Upper lobe of left lung (tissue), 6 donors: ENCODE measurements at regions not wholly inside any gene's neighbourhood (a gene's known extent, or its start where the extent isn't known, plus 50 kb on each side); places are given as distances from the start of the nearest gene placed in this dataset.

Experiments
- ATAC-seq, 2 donors: fragments of 200-7000 bp; cut with Tn5 transposase; one replicate each; pipeline ENCODE4 v1.9.1; 2022; ENCODE audit warnings: mild to moderate bottlenecking in 2 of 2, moderate library complexity in 2 of 2; ENCODE audit not compliant: low FRiP score in 2 of 2
- DNase-seq, 2 donors: peaks; one replicate each; pipeline ENCODE4 v3.0.0-alpha.2; 2019 to 2020
- H3K27ac ChIP-seq, 4 donors: fragments of 200-600 bp; sonication (generic); one replicate each; pipeline ENCODE4 v1.5.1; 2016 to 2019
- H3K27me3 ChIP-seq, 4 donors: fragments of 200-600 bp; sonication (generic); one replicate each; pipeline ENCODE4 v1.5.1; 2017 to 2019
- H3K36me3 ChIP-seq, 4 donors: fragments of 200-600 bp; sonication (generic); one replicate each; pipeline ENCODE4 v1.5.1; 2016 to 2019
- H3K4me1 ChIP-seq, 4 donors: fragments of 200-600 bp; sonication (generic); one replicate each; pipeline ENCODE4 v1.5.1; 2018 to 2019
- H3K4me3 ChIP-seq, 4 donors: fragments of 200-600 bp; sonication (generic); one replicate each; pipeline ENCODE4 v1.5.1; 2017 to 2019; ENCODE audit warnings: mild to moderate bottlenecking in 2 of 4, moderate library complexity in 1 of 4
- H3K9me3 ChIP-seq, 4 donors: fragments of 200-600 bp; sonication (generic); one replicate each; pipeline ENCODE4 v1.5.1; 2018 to 2019
- CTCF ChIP-seq, 6 experiments: fragments of 450-650 bp in 4 of 6; fragments of 200-600 bp in 2 of 6; sonication (generic) in 2 of 6; IDR thresholded peaks; one replicate each; pipeline ENCODE4 v1.5.1; 2016 to 2019; ENCODE audit warnings: antibody characterized with exemption in 6 of 6
- EP300 ChIP-seq, 4 donors: sonication (generic); formaldehyde crosslinking; IDR thresholded peaks; one replicate each; pipeline ENCODE4 v1.5.1; 2017; ENCODE audit warnings: antibody characterized with exemption in 4 of 4, control low read depth in 2 of 4
- POLR2A ChIP-seq, 4 donors: fragments of 450-650 bp; IDR thresholded peaks; one replicate each; pipeline ENCODE4 v1.5.1; 2016 to 2017; ENCODE audit warnings: antibody characterized with exemption in 4 of 4, mild to moderate bottlenecking in 2 of 4
- POLR2AphosphoS5 ChIP-seq, 2 donors: sonication (generic); formaldehyde crosslinking; IDR thresholded peaks; one replicate each; pipeline ENCODE4 v1.5.1; 2017; ENCODE audit warnings: antibody characterized with exemption in 2 of 2
- WGBS, 2 donors: methylation state at CpG; one replicate each; pipeline ENCODE4 v1.1.5; 2017 to 2018; 5-methylcytosine and 5-hydroxymethylcytosine counted together
- donor health status: DM: no; HTN: no; CAD: no; lungs with moderate emphysema.
- donor health status: DM: no; HTN: yes; CAD: no; lungs with severe emphysema.

DNA sequence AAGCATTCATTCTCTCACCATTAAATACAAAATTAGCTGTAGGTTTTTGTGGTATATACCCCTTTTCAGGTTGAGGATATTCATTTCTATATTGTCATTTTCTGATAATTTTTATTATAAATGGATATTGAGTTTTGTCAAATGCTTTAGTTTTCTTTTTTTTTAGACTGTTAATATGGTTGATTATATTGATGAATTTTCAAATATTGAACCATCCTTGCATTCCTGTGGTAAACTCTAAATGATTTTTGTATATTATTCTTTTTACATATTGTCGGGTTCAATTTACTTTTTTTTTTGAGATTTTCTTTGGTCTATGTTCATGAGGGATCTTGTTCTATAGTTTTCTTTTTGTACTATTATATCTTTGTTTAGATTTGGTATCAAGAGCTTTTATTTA, 165.1 kb downstream of the GPAT3 start:
- Histone ChIP-seq H3K27me3 (no peaks in the 10 kb centered on the region), H3K4me1 (no peaks in the 10 kb centered on the region), H3K27ac (no peak overlapping the region), H3K9me3 (peaks cover 0 to 3% (median 0%) of the 10 kb centered on the region in 4 donors), H3K36me3 (no peaks in the 10 kb centered on the region), H3K4me3 (no peak overlapping the region)
- 98 to 100% methylated on average over 1 of the region's 1 CpG for WGBS, 2 donors
- ATAC-seq (no peak), DNase-seq (no peak)
- TF ChIP-seq CTCF (IDR thresholded peaks at IDR 0.05), result no peak
- no peak for TF ChIP-seq POLR2A (IDR thresholded peaks at IDR 0.05)
- TF ChIP-seq EP300 (IDR thresholded peaks at IDR 0.05), result no peak
- TF ChIP-seq POLR2AphosphoS5 (IDR thresholded peaks at IDR 0.05), result no peak

- Histone ChIP-seq H3K27ac (no peak overlapping the region), H3K9me3 (peaks cover 0 to 3% (median 0%) of the 10 kb centered on the region in 4 donors), H3K27me3 (no peaks in the 10 kb centered on the region), H3K4me3 (no peak overlapping the region), H3K36me3 (no peaks in the 10 kb centered on the region), H3K4me1 (no peaks in the 10 kb centered on the region)
- DNase-seq, result no peak
- WGBS, 2 donors, result 90 to 94% methylated on average over 1 of the region's 1 CpG
- no peak for TF ChIP-seq EP300 (IDR thresholded peaks at IDR 0.05)
- no peak for TF ChIP-seq POLR2A (IDR thresholded peaks at IDR 0.05)
- no peak for TF ChIP-seq POLR2AphosphoS5 (IDR thresholded peaks at IDR 0.05)
- no peak for TF ChIP-seq CTCF (IDR thresholded peaks at IDR 0.05)
- ATAC-seq, result no peak
Observed at GRCh38 chr4:83699358-83699757, 163.4 kb downstream of the GPAT3 start.

- TF ChIP-seq POLR2A (IDR thresholded peaks at IDR 0.05), result no peak
- TF ChIP-seq CTCF (IDR thresholded peaks at IDR 0.05), result no peak
- TF ChIP-seq EP300 (IDR thresholded peaks at IDR 0.05), result no peak
- no peak for TF ChIP-seq POLR2AphosphoS5 (IDR thresholded peaks at IDR 0.05)
- WGBS, 2 donors, result 81 to 96% methylated on average over 1 of the region's 1 CpG
Observed at GRCh38 chr4:83692028-83692427, 156.1 kb downstream of the GPAT3 start.

DNA sequence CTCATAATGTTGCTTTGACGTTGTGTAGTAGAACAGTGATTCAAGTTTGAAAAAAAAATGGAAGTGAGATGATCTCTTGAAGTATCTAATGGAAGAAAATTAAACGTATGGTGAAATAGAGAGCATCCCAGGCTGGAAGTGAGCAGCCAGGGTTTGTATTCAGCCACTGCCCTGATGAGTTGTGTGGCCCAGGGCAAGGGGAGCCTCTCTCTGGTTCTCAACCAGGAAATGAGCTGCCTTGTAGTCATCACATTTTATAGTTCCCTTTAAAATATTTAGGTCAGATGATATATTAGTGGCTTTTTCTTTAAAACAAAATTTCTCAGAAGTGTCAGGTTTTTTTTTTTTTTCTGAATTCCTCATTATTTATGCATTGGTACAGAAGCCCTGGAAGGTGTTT, 150.3 kb downstream of the GPAT3 start:
- Histone ChIP-seq H3K36me3 (no peaks in the 10 kb centered on the region), H3K4me1 (no peaks in the 10 kb centered on the region), H3K9me3 (no peaks in the 10 kb centered on the region), H3K4me3 (no peak overlapping the region), H3K27ac (no peak overlapping the region), H3K27me3 (no peaks in the 10 kb centered on the region)
- 72 to 89% methylated on average over 2 of the region's 2 CpGs for WGBS, 2 donors
- no peak for DNase-seq
- ATAC-seq, result no peak
- TF ChIP-seq CTCF (IDR thresholded peaks at IDR 0.05), result no peak
- TF ChIP-seq EP300 (IDR thresholded peaks at IDR 0.05), result no peak
- no peak for TF ChIP-seq POLR2AphosphoS5 (IDR thresholded peaks at IDR 0.05)
- TF ChIP-seq POLR2A (IDR thresholded peaks at IDR 0.05), result no peak

More at GRCh38 chr4:83692028-83692427, 156.1 kb downstream of the GPAT3 start:
- no peak for DNase-seq
- H3K4me3 ChIP-seq, result no peak overlapping the region
- no peak for ATAC-seq
- no peaks in the 10 kb centered on the region for H3K9me3 ChIP-seq
- no peaks in the 10 kb centered on the region for H3K27me3 ChIP-seq
- no peaks in the 10 kb centered on the region for H3K4me1 ChIP-seq
- H3K36me3 ChIP-seq, result no peaks in the 10 kb centered on the region
- no peak overlapping the region for H3K27ac ChIP-seq

GRCh38 chr4:83679692-83680091, 143.8 kb downstream of the GPAT3 start:
- H3K27ac ChIP-seq, result no peak overlapping the region
- DNase-seq (no peak), ATAC-seq (no peak)
- no peaks in the 10 kb centered on the region for H3K9me3 ChIP-seq
- H3K36me3 ChIP-seq, result no peaks in the 10 kb centered on the region
- no peaks in the 10 kb centered on the region for H3K4me1 ChIP-seq
- 63 to 81% methylated on average over 1 of the region's 1 CpG for WGBS, 2 donors
- H3K27me3 ChIP-seq, result no peaks in the 10 kb centered on the region
- no peak for TF ChIP-seq POLR2AphosphoS5 (IDR thresholded peaks at IDR 0.05)
- TF ChIP-seq CTCF (IDR thresholded peaks at IDR 0.05), result no peak
- no peak for TF ChIP-seq POLR2A (IDR thresholded peaks at IDR 0.05)
- no peak for TF ChIP-seq EP300 (IDR thresholded peaks at IDR 0.05)
- no peak overlapping the region for H3K4me3 ChIP-seq
